Activated T-helper 1 cell treated with anti-CD3 and anti-CD28 coated beads, Interleukin-2, amount 50 U/mL, for 16 hours (primary cell): ENCODE measurements at regions not wholly inside any gene's neighbourhood (a gene's known extent, or its start where the extent isn't known, plus 50 kb on each side); places are given as distances from the start of the nearest gene placed in this dataset.

Source experiments
- DNase-seq, 2 donors: peaks; one replicate each; pipeline ENCODE4 v3.0.0-alpha.2; 2020; ENCODE audit warnings: low read depth in 1 of 2, low spot score in 1 of 2

- no peak for DNase-seq
Observed at GRCh38 chr1:101290922-101291561, 54.2 kb downstream of the S1PR1 start.

GRCh38 chr1:101291562-101292380 lies 55.0 kb downstream of the S1PR1 start:
- peak in 1 of 2 donors; percentile 31 for DNase-seq

GRCh38 chr1:101293461-101294051 lies 56.7 kb downstream of the S1PR1 start:
- no peak for DNase-seq

GRCh38 chr1:101295209-101295608 lies 58.4 kb downstream of the S1PR1 start:
- DNase-seq, result no peak

GRCh38 chr1:101298663-101299062 lies 61.8 kb downstream of the S1PR1 start:
- no peak for DNase-seq

- no peak for DNase-seq
Observed at GRCh38 chr1:101299141-101299540, 62.3 kb downstream of the S1PR1 start.

- no peak for DNase-seq
Observed at GRCh38 chr1:101299710-101300109, 62.9 kb downstream of the S1PR1 start.

GRCh38 chr1:101300916-101301315 lies 64.1 kb downstream of the S1PR1 start:
- no peak for DNase-seq

- DNase-seq, result no peak
Observed at GRCh38 chr1:101301446-101302057, 64.7 kb downstream of the S1PR1 start.

GRCh38 chr1:101302831-101303511 lies 66.2 kb downstream of the S1PR1 start:
- DNase-seq, result no peak

- DNase-seq, result no peak
Observed at GRCh38 chr1:101307985-101308689, 71.3 kb downstream of the S1PR1 start.

- DNase-seq, result no peak
Observed at GRCh38 chr1:101308935-101309333, 72.1 kb downstream of the S1PR1 start.

- DNase-seq, result peak; percentile 35 to 49
Observed at GRCh38 chr1:101309334-101310311, 72.8 kb downstream of the S1PR1 start.

GRCh38 chr1:101310506-101310905 lies 73.7 kb downstream of the S1PR1 start:
- no peak for DNase-seq

GRCh38 chr1:101311146-101311920 lies 74.5 kb downstream of the S1PR1 start:
- no peak for DNase-seq

- DNase-seq, result no peak
Observed at GRCh38 chr1:101312147-101312546, 75.3 kb downstream of the S1PR1 start.

GRCh38 chr1:101313356-101313755 lies 76.5 kb downstream of the S1PR1 start:
- DNase-seq, result no peak

GRCh38 chr1:101314244-101314643 lies 77.4 kb downstream of the S1PR1 start:
- DNase-seq, result no peak

GRCh38 chr1:101316256-101316655 lies 79.4 kb downstream of the S1PR1 start:
- DNase-seq, result no peak
